Anterior cingulate cortex (tissue), 58 donors: ENCODE measurements at regions not wholly inside any gene's neighbourhood (a gene's known extent, or its start where the extent isn't known, plus 50 kb on each side); places are given as distances from the start of the nearest gene placed in this dataset.

ENCODE experiments used
- DNase-seq, 58 donors: peaks; one replicate each; lab custom pipeline; 2025; lab: John Stamatoyannopoulos, UW

- DNase-seq = no peak
These were observed 429.4 kb downstream of the PIK3R1 start for GRCh38 chr5:68644971-68645370.

GRCh38 chr5:68646144-68646543, 430.6 kb downstream of the PIK3R1 start:
- DNase-seq = no peak

- DNase-seq = no peak
These were observed 432.2 kb downstream of the PIK3R1 start for GRCh38 chr5:68647743-68648142.

- DNase-seq = no peak
These were observed 433.6 kb downstream of the PIK3R1 start for GRCh38 chr5:68648944-68649857.

GRCh38 chr5:68652534-68652965, 437.0 kb downstream of the PIK3R1 start:
- no peak for DNase-seq

- no peak for DNase-seq
These were observed 437.9 kb downstream of the PIK3R1 start for GRCh38 chr5:68653471-68653870.

GRCh38 chr5:68657055-68657961, 436.5 kb upstream of the SLC30A5 start:
- no peak for DNase-seq

- DNase-seq = no peak
These were observed 434.9 kb upstream of the SLC30A5 start for GRCh38 chr5:68658810-68659372.

- DNase-seq = no peak
These were observed 433.9 kb upstream of the SLC30A5 start for GRCh38 chr5:68659881-68660280.

GRCh38 chr5:68661237-68661636, 432.6 kb upstream of the SLC30A5 start:
- no peak for DNase-seq

- no peak for DNase-seq
These were observed 431.0 kb upstream of the SLC30A5 start for GRCh38 chr5:68662804-68663307.

- no peak for DNase-seq
These were observed 423.8 kb upstream of the SLC30A5 start for GRCh38 chr5:68669864-68670575.

- no peak for DNase-seq
These were observed 420.6 kb upstream of the SLC30A5 start for GRCh38 chr5:68673106-68673822.

GRCh38 chr5:68673823-68674180, 420.0 kb upstream of the SLC30A5 start:
- DNase-seq = no peak

- no peak for DNase-seq
These were observed 414.8 kb upstream of the SLC30A5 start for GRCh38 chr5:68679041-68679440.

GRCh38 chr5:68680366-68680765, 413.4 kb upstream of the SLC30A5 start:
- DNase-seq = no peak

GRCh38 chr5:68681929-68682328, 411.9 kb upstream of the SLC30A5 start:
- no peak for DNase-seq

- DNase-seq = no peak
These were observed 411.2 kb upstream of the SLC30A5 start for GRCh38 chr5:68682400-68683160.

- peak in 4 of 58 donors; percentile 14 to 30 (median 26) for DNase-seq
These were observed 410.2 kb upstream of the SLC30A5 start for GRCh38 chr5:68683632-68684036.
